ENCODE measurements at regions not wholly inside any gene's neighbourhood (a gene's known extent, or its start where the extent isn't known, plus 50 kb on each side); places are given as distances from the start of the nearest gene placed in this dataset.

GRCh38 chr14:76599559-76600287 lies 161.5 kb upstream of the VASH1 start:
- no peak for DNase-seq (ENCODE audit: low read depth in 1 of 2, low spot score in 1 of 2)
- H3K27me3 ChIP-seq = no peaks in the 10 kb centered on the region
- H3K27ac ChIP-seq = no peak overlapping the region
- H3K9me3 ChIP-seq (ENCODE audit: low read depth) = no peaks in the 10 kb centered on the region
- H3K4me1 ChIP-seq (ENCODE audit: low read depth) = no peaks in the 10 kb centered on the region
- no peak for TF ChIP-seq CTCF (IDR thresholded peaks at IDR 0.05; ENCODE audit: low read depth, low read length)
- H3K36me3 ChIP-seq = no peaks in the 10 kb centered on the region
- no peak overlapping the region for H3K4me3 ChIP-seq

- H3K4me1 ChIP-seq (ENCODE audit: low read depth) = no peaks in the 10 kb centered on the region
- H3K4me3 ChIP-seq = no peak overlapping the region
- H3K9me3 ChIP-seq (ENCODE audit: low read depth) = no peaks in the 10 kb centered on the region
- no peak for DNase-seq (ENCODE audit: low read depth in 1 of 2, low spot score in 1 of 2)
- H3K27me3 ChIP-seq = no peaks in the 10 kb centered on the region
- H3K27ac ChIP-seq = no peak overlapping the region
- TF ChIP-seq CTCF (IDR thresholded peaks at IDR 0.05; ENCODE audit: low read depth, low read length) = no peak
- no peaks in the 10 kb centered on the region for H3K36me3 ChIP-seq
Measured at GRCh38 chr14:76603713-76604112, 157.6 kb upstream of the VASH1 start.

GRCh38 chr14:76607510-76607909 lies 153.8 kb upstream of the VASH1 start:
- no peak overlapping the region for H3K4me3 ChIP-seq
- no peaks in the 10 kb centered on the region for H3K27me3 ChIP-seq
- DNase-seq (ENCODE audit: low read depth in 1 of 2, low spot score in 1 of 2) = no peak
- no peaks in the 10 kb centered on the region for H3K36me3 ChIP-seq
- no peaks in the 10 kb centered on the region for H3K9me3 ChIP-seq (ENCODE audit: low read depth)
- no peak for TF ChIP-seq CTCF (IDR thresholded peaks at IDR 0.05; ENCODE audit: low read depth, low read length)
- H3K27ac ChIP-seq = no peak overlapping the region
- H3K4me1 ChIP-seq (ENCODE audit: low read depth) = no peaks in the 10 kb centered on the region

GRCh38 chr14:76612654-76613053 lies 148.6 kb upstream of the VASH1 start:
- Histone ChIP-seq H3K4me3 (no peak overlapping the region), H3K4me1 (ENCODE audit: low read depth) (no peaks in the 10 kb centered on the region), H3K9me3 (ENCODE audit: low read depth) (no peaks in the 10 kb centered on the region), H3K36me3 (no peaks in the 10 kb centered on the region), H3K27me3 (no peaks in the 10 kb centered on the region), H3K27ac (no peak overlapping the region)
- no peak for TF ChIP-seq CTCF (IDR thresholded peaks at IDR 0.05; ENCODE audit: low read depth, low read length)
- no peak for DNase-seq (ENCODE audit: low read depth in 1 of 2, low spot score in 1 of 2)

- H3K36me3 ChIP-seq = no peaks in the 10 kb centered on the region
- no peak for TF ChIP-seq CTCF (IDR thresholded peaks at IDR 0.05; ENCODE audit: low read depth, low read length)
- H3K4me3 ChIP-seq = no peak overlapping the region
- H3K27me3 ChIP-seq = no peaks in the 10 kb centered on the region
- H3K27ac ChIP-seq = no peak overlapping the region
- H3K4me1 ChIP-seq (ENCODE audit: low read depth) = no peaks in the 10 kb centered on the region
- H3K9me3 ChIP-seq (ENCODE audit: low read depth) = no peaks in the 10 kb centered on the region
- no peak for DNase-seq (ENCODE audit: low read depth in 1 of 2, low spot score in 1 of 2)
Measured at GRCh38 chr14:76613616-76614015, 147.7 kb upstream of the VASH1 start.

Data from cardiac muscle cell (in vitro differentiated cells and primary cell).